Cardiac fibroblast (primary cell): ENCODE measurements at regions not wholly inside any gene's neighbourhood (a gene's known extent, or its start where the extent isn't known, plus 50 kb on each side); places are given as distances from the start of the nearest gene placed in this dataset.
"Not testable (repeated sequence)": the region's sequence is repeated elsewhere in the genome, so short reads cannot be mapped to it uniquely, and the experiment has no call there.

Source experiments
- DNase-seq, 2 donors: peaks; one replicate each; pipeline versions ENCODE4 v3.0.0 to v3.0.0-alpha.2; 2010; ENCODE audit warnings: low read depth in 2 of 2
- H3K4me3 ChIP-seq, 2 donors: replicated peaks in 1 of 2; 1 replicate in 1 of 2; 2 replicates in 1 of 2; pipeline ENCODE4 v1.5.1; 2011; ENCODE audit warnings: low read depth in 2 of 2, low read length in 2 of 2, mild to moderate bottlenecking in 2 of 2, moderate library complexity in 1 of 2
- TF ChIP-seq, protein P1 (sequence below): IDR thresholded peaks from one replicate; pipeline ENCODE4 v1.5.1; 2011; ENCODE audit warnings: low read depth, mild to moderate bottlenecking, low read length, inconsistent platforms

- DNase-seq = no peak
- TF ChIP-seq, protein P1, sequence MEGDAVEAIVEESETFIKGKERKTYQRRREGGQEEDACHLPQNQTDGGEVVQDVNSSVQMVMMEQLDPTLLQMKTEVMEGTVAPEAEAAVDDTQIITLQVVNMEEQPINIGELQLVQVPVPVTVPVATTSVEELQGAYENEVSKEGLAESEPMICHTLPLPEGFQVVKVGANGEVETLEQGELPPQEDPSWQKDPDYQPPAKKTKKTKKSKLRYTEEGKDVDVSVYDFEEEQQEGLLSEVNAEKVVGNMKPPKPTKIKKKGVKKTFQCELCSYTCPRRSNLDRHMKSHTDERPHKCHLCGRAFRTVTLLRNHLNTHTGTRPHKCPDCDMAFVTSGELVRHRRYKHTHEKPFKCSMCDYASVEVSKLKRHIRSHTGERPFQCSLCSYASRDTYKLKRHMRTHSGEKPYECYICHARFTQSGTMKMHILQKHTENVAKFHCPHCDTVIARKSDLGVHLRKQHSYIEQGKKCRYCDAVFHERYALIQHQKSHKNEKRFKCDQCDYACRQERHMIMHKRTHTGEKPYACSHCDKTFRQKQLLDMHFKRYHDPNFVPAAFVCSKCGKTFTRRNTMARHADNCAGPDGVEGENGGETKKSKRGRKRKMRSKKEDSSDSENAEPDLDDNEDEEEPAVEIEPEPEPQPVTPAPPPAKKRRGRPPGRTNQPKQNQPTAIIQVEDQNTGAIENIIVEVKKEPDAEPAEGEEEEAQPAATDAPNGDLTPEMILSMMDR = no peak
- no peak overlapping the region for H3K4me3 ChIP-seq
Observed at GRCh38 chr12:17571047-17571446, 518.9 kb downstream of the RERGL start.

DNA sequence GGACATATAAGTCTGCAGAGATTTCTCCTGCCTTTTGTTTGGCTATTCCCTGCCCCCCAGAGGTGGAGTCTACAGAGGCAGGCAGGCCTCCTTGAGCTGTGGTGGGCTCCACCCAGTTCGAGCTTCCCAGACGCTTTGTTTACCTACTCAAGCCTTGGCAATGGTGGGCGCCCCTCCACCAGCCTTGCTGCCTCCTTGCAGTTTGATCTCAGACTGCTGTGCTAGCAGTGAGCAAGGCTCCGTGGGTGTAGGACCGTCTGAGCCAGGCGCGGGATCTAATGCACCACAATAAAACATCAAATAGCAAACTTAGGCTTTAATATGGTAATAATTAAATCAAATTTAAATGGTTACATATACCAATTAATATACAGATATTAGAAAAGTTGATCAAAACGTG lies 525.4 kb downstream of the RERGL start:
- not testable (repeated sequence) for H3K4me3 ChIP-seq, DNase-seq

- no peak for DNase-seq
- TF ChIP-seq, protein P1 = no peak
- H3K4me3 ChIP-seq = no peak overlapping the region
Observed at GRCh38 chr12:17550011-17550410, 540.0 kb downstream of the RERGL start.

DNA sequence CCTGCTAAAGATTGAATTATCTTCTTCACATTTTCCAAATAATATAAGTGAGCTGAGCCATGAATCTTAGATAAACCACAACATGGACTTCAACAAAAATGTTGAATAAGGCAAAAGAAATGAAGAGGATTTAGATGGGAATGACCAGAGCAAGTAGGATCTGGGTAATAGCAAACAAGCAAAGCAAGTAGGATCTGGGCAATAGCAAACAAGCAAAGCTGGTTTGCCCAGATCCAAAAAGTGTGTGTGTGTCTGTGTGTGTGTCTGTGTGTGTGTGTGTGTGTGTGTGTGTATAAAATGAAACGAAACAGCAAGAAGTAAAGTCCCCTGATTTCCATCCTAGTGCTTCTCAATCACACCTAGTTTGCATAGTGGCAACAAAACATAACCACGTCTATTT lies 549.1 kb downstream of the RERGL start:
- DNase-seq = no peak
- TF ChIP-seq, protein P1 = no peak
- no peak overlapping the region for H3K4me3 ChIP-seq

- no peak overlapping the region for H3K4me3 ChIP-seq
- DNase-seq = no peak
- TF ChIP-seq, protein P1 = no peak
Observed at GRCh38 chr12:17528394-17528793, 561.6 kb downstream of the RERGL start.

DNA sequence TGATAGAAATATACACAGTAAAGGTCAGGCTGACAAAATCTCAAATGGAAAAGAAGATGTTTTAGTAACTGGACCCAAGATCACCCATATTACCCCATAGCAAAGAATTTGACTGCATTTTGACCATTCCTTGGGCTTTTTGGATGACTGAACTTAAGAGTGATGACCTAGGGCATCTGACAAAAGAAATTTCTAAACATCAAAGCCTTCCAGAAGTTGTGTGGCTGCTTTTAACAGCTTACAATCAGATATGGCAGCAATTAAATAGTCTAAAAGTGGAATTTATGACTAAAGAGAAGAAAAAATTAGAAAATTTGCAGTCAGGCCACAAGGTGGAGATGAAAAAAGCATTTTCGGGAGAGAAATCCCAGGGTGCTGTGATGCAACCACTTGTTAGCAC lies 563.0 kb downstream of the RERGL start:
- DNase-seq = no peak
- H3K4me3 ChIP-seq = no peak overlapping the region
- TF ChIP-seq, protein P1 = no peak

DNA sequence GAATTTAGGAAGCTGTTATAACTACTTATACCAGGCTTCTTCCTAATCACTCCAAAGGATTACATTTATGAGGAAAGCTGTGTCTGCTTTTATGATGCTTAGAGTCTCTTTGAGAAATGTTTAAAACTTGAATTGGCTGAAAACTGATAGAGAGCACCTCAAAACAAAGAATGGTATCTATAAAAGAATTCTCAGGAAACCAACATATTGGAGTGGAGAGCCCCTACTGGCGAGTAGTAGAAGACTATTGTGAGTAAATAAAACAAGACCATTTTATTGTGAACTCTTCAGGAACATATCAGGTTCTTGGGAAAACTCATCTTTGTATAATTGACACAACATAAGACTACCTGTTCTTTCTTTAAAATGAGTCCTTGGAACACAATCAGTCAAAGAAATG lies 578.6 kb downstream of the RERGL start:
- no peak for DNase-seq
- TF ChIP-seq, protein P1 = no peak

GRCh38 chr12:17507336-17507735 lies 582.7 kb downstream of the RERGL start:
- DNase-seq = no peak
- no peak overlapping the region for H3K4me3 ChIP-seq
- TF ChIP-seq, protein P1 = no peak

More for the DNA sequence above, 578.6 kb downstream of the RERGL start:
- no peak overlapping the region for H3K4me3 ChIP-seq
